Liver (tissue), 8 donors: ENCODE measurements at regions not wholly inside any gene's neighbourhood (a gene's known extent, or its start where the extent isn't known, plus 50 kb on each side); places are given as distances from the start of the nearest gene placed in this dataset.

Experiments
- DNase-seq: peaks from one replicate; pipeline ENCODE4 v3.0.0-alpha.2; 2017; ENCODE audit warnings: low spot score
- H3K27ac ChIP-seq, 2 donors: one replicate each; pipeline ENCODE4 v1.7.0; 2013; ENCODE audit warnings: inconsistent platforms in 2 of 2, low read length in 2 of 2, control low read depth in 1 of 2, low read depth in 1 of 2, mild to moderate bottlenecking in 1 of 2
- H3K27me3 ChIP-seq, 4 donors: one replicate each; pipeline versions ENCODE4 v1.6.1 to v1.7.0; 2013; ENCODE audit warnings: low read length in 3 of 4, inconsistent platforms in 1 of 4, mild to moderate bottlenecking in 1 of 4, moderate library complexity in 1 of 4; ENCODE audit not compliant: control insufficient read depth in 4 of 4, insufficient read depth in 4 of 4
- H3K36me3 ChIP-seq, 4 donors: one replicate each; pipeline versions ENCODE4 v1.6.1 to v1.7.0; 2013; ENCODE audit warnings: low read length in 3 of 4, mild to moderate bottlenecking in 3 of 4, low read depth in 1 of 4, moderate library complexity in 1 of 4; ENCODE audit not compliant: control insufficient read depth in 4 of 4, insufficient read depth in 3 of 4
- H3K4me1 ChIP-seq, 4 donors: one replicate each; pipeline versions ENCODE4 v1.6.1 to v1.7.0; 2013; ENCODE audit warnings: low read length in 3 of 4, mild to moderate bottlenecking in 3 of 4, moderate library complexity in 1 of 4; ENCODE audit not compliant: control insufficient read depth in 4 of 4, insufficient read depth in 4 of 4
- H3K4me3 ChIP-seq, 3 donors: one replicate each; pipeline versions ENCODE4 v1.6.1 to v1.7.0; 2013; ENCODE audit warnings: low read length in 3 of 3, control low read depth in 1 of 3, low read depth in 1 of 3, mild to moderate bottlenecking in 1 of 3
- H3K9ac ChIP-seq, 2 donors: one replicate each; pipeline ENCODE4 v1.7.0; 2013; ENCODE audit warnings: low read length in 2 of 2, mild to moderate bottlenecking in 2 of 2, moderate library complexity in 2 of 2, control low read depth in 1 of 2, low read depth in 1 of 2
- H3K9me3 ChIP-seq, 4 donors: one replicate each; pipeline versions ENCODE4 v1.6.1 to v1.7.0; 2013; ENCODE audit warnings: low read length in 3 of 4; ENCODE audit not compliant: control insufficient read depth in 4 of 4
- CTCF ChIP-seq: fragments of 150-350 bp; IDR thresholded peaks from 2 replicates; pipeline ENCODE4 v1.5.1; 2017; ENCODE audit warnings: improper control_type of control experiment, low read depth, low read length; ENCODE audit not compliant: missing input control
- EGR1 ChIP-seq, 2 donors: IDR thresholded peaks; 2 replicates each; pipeline ENCODE4 v1.6.1; 2016 to 2018; ENCODE audit warnings: antibody characterized with exemption in 2 of 2, low read depth in 2 of 2
- FOXA1 ChIP-seq: IDR thresholded peaks from 2 replicates; pipeline ENCODE4 v1.6.1; 2016; ENCODE audit warnings: antibody characterized with exemption
- GABPA ChIP-seq, 2 donors: IDR thresholded peaks in 1 of 2; conservative IDR thresholded peaks in 1 of 2; 2 replicates each; pipeline ENCODE4 v1.6.1; 2016; ENCODE audit warnings: antibody characterized with exemption in 2 of 2, mild to moderate bottlenecking in 1 of 2, moderate library complexity in 1 of 2
- HNF4A ChIP-seq, 2 donors: conservative IDR thresholded peaks; 2 replicates each; pipeline ENCODE4 v1.6.1; 2016; ENCODE audit warnings: antibody characterized with exemption in 2 of 2, mild to moderate bottlenecking in 2 of 2
- MAX ChIP-seq: IDR thresholded peaks from 2 replicates; pipeline ENCODE4 v1.6.1; 2016; ENCODE audit warnings: antibody characterized with exemption
- NR2F2 ChIP-seq: IDR thresholded peaks from 2 replicates; pipeline ENCODE4 v1.6.1; 2016; ENCODE audit warnings: antibody characterized with exemption
- RAD21 ChIP-seq, 2 donors: IDR thresholded peaks; 2 replicates each; pipeline ENCODE4 v1.6.1; 2016; ENCODE audit warnings: antibody characterized with exemption in 2 of 2, mild to moderate bottlenecking in 2 of 2
- RXRA ChIP-seq, 2 donors: IDR thresholded peaks; 2 replicates each; pipeline ENCODE4 v1.6.1; 2017 to 2018; ENCODE audit warnings: antibody characterized with exemption in 2 of 2, mild to moderate bottlenecking in 1 of 2
- SP1 ChIP-seq: IDR thresholded peaks from 2 replicates; pipeline ENCODE4 v1.6.1; 2018; ENCODE audit warnings: antibody characterized with exemption, mild to moderate bottlenecking
- YY1 ChIP-seq: IDR thresholded peaks from 2 replicates; pipeline ENCODE4 v1.6.1; 2016; ENCODE audit warnings: antibody characterized with exemption, mild to moderate bottlenecking
- ZBTB33 ChIP-seq: IDR thresholded peaks from 2 replicates; pipeline ENCODE4 v1.6.1; 2016; ENCODE audit warnings: antibody characterized with exemption
- WGBS: extraction: QIAGEN DNeasy Blood & Tissue Kit; methylation state at CpG from one replicate; pipeline ENCODE4 v1.1.7; 2013; 5-methylcytosine and 5-hydroxymethylcytosine counted together
- TF ChIP-seq, protein P1 (sequence below): IDR thresholded peaks from 2 replicates; pipeline ENCODE4 v1.6.1; 2016; ENCODE audit warnings: antibody characterized with exemption, mild to moderate bottlenecking
- donor health status: healthy.
- donor health status: healthy.
- donor health status: healthy.
- donor health status: healthy.
- donor health status: healthy.

- no peak for TF ChIP-seq SP1
- TF ChIP-seq CTCF: no peak
- no peak for TF ChIP-seq GABPA (IDR thresholded peaks at IDR 0.05 in 1 of 2, conservative IDR thresholded peaks at IDR 0.05 in 1 of 2)
- TF ChIP-seq YY1: no peak
- TF ChIP-seq FOXA1: no peak
Measured at GRCh38 chr19:56953470-56953869, 112.9 kb upstream of the PEG3 start (continued).

GRCh38 chr19:56955637-56956216 lies 115.2 kb upstream of the PEG3 start:
- Histone ChIP-seq H3K27me3 (peaks cover 0 to 2% (median 0%) of the 10 kb centered on the region in 4 donors), H3K27ac (no peak overlapping the region), H3K9ac (no peak overlapping the region), H3K4me1 (no peaks in the 10 kb centered on the region), H3K4me3 (no peak overlapping the region), H3K36me3 (no peaks in the 10 kb centered on the region), H3K9me3 (peaks cover 0 to 16% (median 7%) of the 10 kb centered on the region in 4 donors)
- peak; percentile 58 for DNase-seq
- TF ChIP-seq, protein P1, sequence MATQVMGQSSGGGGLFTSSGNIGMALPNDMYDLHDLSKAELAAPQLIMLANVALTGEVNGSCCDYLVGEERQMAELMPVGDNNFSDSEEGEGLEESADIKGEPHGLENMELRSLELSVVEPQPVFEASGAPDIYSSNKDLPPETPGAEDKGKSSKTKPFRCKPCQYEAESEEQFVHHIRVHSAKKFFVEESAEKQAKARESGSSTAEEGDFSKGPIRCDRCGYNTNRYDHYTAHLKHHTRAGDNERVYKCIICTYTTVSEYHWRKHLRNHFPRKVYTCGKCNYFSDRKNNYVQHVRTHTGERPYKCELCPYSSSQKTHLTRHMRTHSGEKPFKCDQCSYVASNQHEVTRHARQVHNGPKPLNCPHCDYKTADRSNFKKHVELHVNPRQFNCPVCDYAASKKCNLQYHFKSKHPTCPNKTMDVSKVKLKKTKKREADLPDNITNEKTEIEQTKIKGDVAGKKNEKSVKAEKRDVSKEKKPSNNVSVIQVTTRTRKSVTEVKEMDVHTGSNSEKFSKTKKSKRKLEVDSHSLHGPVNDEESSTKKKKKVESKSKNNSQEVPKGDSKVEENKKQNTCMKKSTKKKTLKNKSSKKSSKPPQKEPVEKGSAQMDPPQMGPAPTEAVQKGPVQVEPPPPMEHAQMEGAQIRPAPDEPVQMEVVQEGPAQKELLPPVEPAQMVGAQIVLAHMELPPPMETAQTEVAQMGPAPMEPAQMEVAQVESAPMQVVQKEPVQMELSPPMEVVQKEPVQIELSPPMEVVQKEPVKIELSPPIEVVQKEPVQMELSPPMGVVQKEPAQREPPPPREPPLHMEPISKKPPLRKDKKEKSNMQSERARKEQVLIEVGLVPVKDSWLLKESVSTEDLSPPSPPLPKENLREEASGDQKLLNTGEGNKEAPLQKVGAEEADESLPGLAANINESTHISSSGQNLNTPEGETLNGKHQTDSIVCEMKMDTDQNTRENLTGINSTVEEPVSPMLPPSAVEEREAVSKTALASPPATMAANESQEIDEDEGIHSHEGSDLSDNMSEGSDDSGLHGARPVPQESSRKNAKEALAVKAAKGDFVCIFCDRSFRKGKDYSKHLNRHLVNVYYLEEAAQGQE: peak; percentile 35
- peak; percentile 82 for TF ChIP-seq MAX
- TF ChIP-seq HNF4A (conservative IDR thresholded peaks at IDR 0.05): peak; percentile 69 to 72
- peak; percentile 6 to 14 for TF ChIP-seq RAD21 (IDR thresholded peaks at IDR 0.05)
- peak; percentile 85 for TF ChIP-seq SP1
- peak; percentile 39 for TF ChIP-seq ZBTB33
- peak; percentile 95 to 96 for TF ChIP-seq RXRA (IDR thresholded peaks at IDR 0.05)
- peak; percentile 37 for TF ChIP-seq NR2F2
- peak; percentile 53 for TF ChIP-seq YY1
- TF ChIP-seq EGR1 (IDR thresholded peaks at IDR 0.05; ENCODE audit: low read depth in 2 of 2): no peak
- no peak for TF ChIP-seq GABPA (IDR thresholded peaks at IDR 0.05 in 1 of 2, conservative IDR thresholded peaks at IDR 0.05 in 1 of 2)
- WGBS: 31% methylated on average over 15 of the region's 15 CpGs
